ENCODE measurements at regions not wholly inside any gene's neighbourhood (a gene's known extent, or its start where the extent isn't known, plus 50 kb on each side); places are given as distances from the start of the nearest gene placed in this dataset.

DNA sequence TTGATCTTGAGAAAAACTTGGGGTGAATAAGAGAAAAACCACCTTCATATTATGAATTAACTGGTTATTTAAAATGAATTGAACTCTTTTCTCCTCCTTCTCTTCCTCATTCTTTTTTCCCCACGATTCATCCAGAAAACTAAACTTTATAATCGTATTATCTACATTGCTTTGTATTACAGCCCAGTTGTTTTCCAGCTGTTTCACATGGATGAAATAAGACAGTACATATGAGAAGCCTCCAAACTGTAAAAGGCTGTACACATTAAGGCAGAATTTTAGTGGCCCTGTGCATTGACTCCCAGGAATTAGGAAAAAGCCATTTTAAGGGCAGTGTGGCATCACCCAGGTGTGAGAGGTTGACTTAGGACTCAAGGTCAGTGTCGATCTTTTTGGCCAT lies 80.3 kb upstream of the PGBD5 start:
- RAD21 ChIA-PET (ENCODE audit: low non-redundant PET in 1 of 2, low total read pairs in 2 of 2, uncharacterized antibody in 2 of 2, unreplicated experiment in 2 of 2), result no interaction called here
- H3K9me3 ChIP-seq (ENCODE audit: control insufficient read depth in 1 of 2, insufficient read depth in 1 of 2, low read depth in 1 of 2, low read length in 2 of 2), result peaks cover 0 to 4% of the 10 kb centered on the region in 2 experiments; a peak in 1 of 4 replicates
- H3K9ac ChIP-seq (ENCODE audit: low read length), result no peak overlapping the region
- H3K9me2 ChIP-seq (ENCODE audit: insufficient read depth), result no peaks in the 10 kb centered on the region
- no peak overlapping the region for H3K27ac ChIP-seq (ENCODE audit: low read depth, low read length)
- no peak for DNase-seq (ENCODE audit: low read depth, low spot score)
- H3K4me1 ChIP-seq (ENCODE audit: control insufficient read depth in 1 of 2, insufficient read depth in 2 of 2, low read length in 2 of 2), result no peaks in the 10 kb centered on the region
- H4K20me1 ChIP-seq (ENCODE audit: insufficient read depth), result no peaks in the 10 kb centered on the region
- no peak for TF ChIP-seq ZFX (IDR thresholded peaks at IDR 0.05)
- H3K27me3 ChIP-seq (ENCODE audit: insufficient read depth, low read length), result no peaks in the 10 kb centered on the region
- no peak overlapping the region for H3K4me3 ChIP-seq (replicated peaks in 1 of 2; ENCODE audit: low read depth in 1 of 2, low read length in 2 of 2)
- no TSS peak for BruUV-seq (replicated peaks)
- no peak overlapping the region for H3K4me2 ChIP-seq (ENCODE audit: low read length)
- CTCF ChIA-PET, result no interaction called here
- no peaks in the 10 kb centered on the region for H3K36me3 ChIP-seq (ENCODE audit: control insufficient read depth in 1 of 2, insufficient read depth in 2 of 2, low read length in 2 of 2)
- intact Hi-C loops (cut with micrococcal nuclease), result no loop called here
- no peak overlapping the region for H2AFZ ChIP-seq (ENCODE audit: low read depth, low read length, poor library complexity, severe bottlenecking)
- POLR2A ChIA-PET, result no interaction called here
- ATAC-seq, result no peak
- no peaks in the 10 kb centered on the region for H3K79me2 ChIP-seq (ENCODE audit: insufficient read depth, low read length)

DNA sequence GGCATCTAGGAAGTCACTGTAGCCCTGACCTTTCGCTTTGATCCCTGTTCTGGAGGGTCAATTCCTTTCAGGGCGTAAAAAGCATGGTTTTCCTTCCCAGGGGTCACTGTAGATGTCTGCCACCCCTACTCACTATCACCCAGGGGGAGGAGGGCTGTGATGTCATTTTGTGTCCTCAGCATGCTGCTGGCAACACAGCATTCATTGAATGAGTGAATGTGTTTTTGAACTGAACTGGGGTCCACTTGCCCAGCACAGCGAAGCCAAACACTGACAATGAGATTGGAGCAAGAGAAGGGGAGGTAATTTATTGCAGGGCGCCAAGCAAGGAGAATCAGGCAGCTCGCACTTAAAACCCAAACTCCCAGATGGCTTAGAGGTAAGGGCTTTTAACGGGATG lies 78.2 kb upstream of the PGBD5 start:
- Histone ChIP-seq H4K20me1 (ENCODE audit: insufficient read depth) (no peaks in the 10 kb centered on the region), H2AFZ (ENCODE audit: low read depth, low read length, poor library complexity, severe bottlenecking) (no peak overlapping the region), H3K79me2 (ENCODE audit: insufficient read depth, low read length) (no peaks in the 10 kb centered on the region), H3K4me2 (ENCODE audit: low read length) (no peak overlapping the region), H3K9me2 (ENCODE audit: insufficient read depth) (no peaks in the 10 kb centered on the region), H3K36me3 (ENCODE audit: control insufficient read depth in 1 of 2, insufficient read depth in 2 of 2, low read length in 2 of 2) (no peaks in the 10 kb centered on the region), H3K27me3 (ENCODE audit: insufficient read depth, low read length) (0 out of 2 replicates have a peak, but pooled peaks cover 7% of the 10 kb centered on the region), H3K27ac (ENCODE audit: low read depth, low read length) (no peak overlapping the region), H3K9me3 (ENCODE audit: control insufficient read depth in 1 of 2, insufficient read depth in 1 of 2, low read depth in 1 of 2, low read length in 2 of 2) (no peaks in the 10 kb centered on the region), H3K4me3 (replicated peaks in 1 of 2; ENCODE audit: low read depth in 1 of 2, low read length in 2 of 2) (no peak overlapping the region), H3K9ac (ENCODE audit: low read length) (no peak overlapping the region), H3K4me1 (ENCODE audit: control insufficient read depth in 1 of 2, insufficient read depth in 2 of 2, low read length in 2 of 2) (no peaks in the 10 kb centered on the region)
- no peak for TF ChIP-seq SRF (IDR thresholded peaks at IDR 0.05; ENCODE audit: low read depth)
- TF ChIP-seq JUND (IDR thresholded peaks at IDR 0.05), result no peak
- no peak for TF ChIP-seq EZH2 (IDR thresholded peaks at IDR 0.05)
- no peak for TF ChIP-seq ZNF274 (IDR thresholded peaks at IDR 0.05; ENCODE audit: low read depth, low read length)
- TF ChIP-seq, protein P1, sequence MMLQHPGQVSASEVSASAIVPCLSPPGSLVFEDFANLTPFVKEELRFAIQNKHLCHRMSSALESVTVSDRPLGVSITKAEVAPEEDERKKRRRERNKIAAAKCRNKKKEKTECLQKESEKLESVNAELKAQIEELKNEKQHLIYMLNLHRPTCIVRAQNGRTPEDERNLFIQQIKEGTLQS (IDR thresholded peaks at IDR 0.05), result no peak
- RAD21 ChIA-PET (ENCODE audit: low non-redundant PET in 1 of 2, low total read pairs in 2 of 2, uncharacterized antibody in 2 of 2, unreplicated experiment in 2 of 2), result no interaction called here
- intact Hi-C loops (cut with micrococcal nuclease), result no loop called here
- POLR2A ChIA-PET, result no interaction called here
- ATAC-seq (no peak), DNase-seq (ENCODE audit: low read depth, low spot score) (no peak)
- CTCF ChIA-PET, result no interaction called here
- no TSS peak for BruUV-seq (replicated peaks)
